Liver (tissue), 3 donors: ENCODE measurements at regions not wholly inside any gene's neighbourhood (a gene's known extent, or its start where the extent isn't known, plus 50 kb on each side); places are given as distances from the start of the nearest gene placed in this dataset.

Source experiments
- ATF3 ChIP-seq: IDR thresholded peaks from 2 replicates; pipeline ENCODE4 v1.6.1; 2016; ENCODE audit warnings: antibody characterized with exemption
- CTCF ChIP-seq: fragments of 150-350 bp; IDR thresholded peaks from 2 replicates; pipeline ENCODE4 v1.5.1; 2017; ENCODE audit warnings: improper control_type of control experiment, low read depth, low read length; ENCODE audit not compliant: missing input control
- JUND ChIP-seq, 2 donors: IDR thresholded peaks; 2 replicates each; pipeline ENCODE4 v1.6.1; 2016; ENCODE audit warnings: antibody characterized with exemption in 2 of 2
- MAX ChIP-seq: IDR thresholded peaks from 2 replicates; pipeline ENCODE4 v1.6.1; 2016; ENCODE audit warnings: antibody characterized with exemption
- RAD21 ChIP-seq, 2 donors: IDR thresholded peaks; 2 replicates each; pipeline ENCODE4 v1.6.1; 2016; ENCODE audit warnings: antibody characterized with exemption in 2 of 2, mild to moderate bottlenecking in 2 of 2
- REST ChIP-seq: IDR thresholded peaks from 2 replicates; pipeline ENCODE4 v1.6.1; 2016; ENCODE audit warnings: antibody characterized with exemption, mild to moderate bottlenecking
- RXRA ChIP-seq, 2 donors: IDR thresholded peaks; 2 replicates each; pipeline ENCODE4 v1.6.1; 2017 to 2018; ENCODE audit warnings: antibody characterized with exemption in 2 of 2, mild to moderate bottlenecking in 1 of 2
- SP1 ChIP-seq: IDR thresholded peaks from 2 replicates; pipeline ENCODE4 v1.6.1; 2018; ENCODE audit warnings: antibody characterized with exemption, mild to moderate bottlenecking
- TAF1 ChIP-seq: conservative IDR thresholded peaks from 2 replicates; pipeline ENCODE4 v1.6.1; 2016; ENCODE audit warnings: antibody characterized with exemption, mild to moderate bottlenecking
- YY1 ChIP-seq: IDR thresholded peaks from 2 replicates; pipeline ENCODE4 v1.6.1; 2016; ENCODE audit warnings: antibody characterized with exemption, mild to moderate bottlenecking
- ZBTB33 ChIP-seq: IDR thresholded peaks from 2 replicates; pipeline ENCODE4 v1.6.1; 2016; ENCODE audit warnings: antibody characterized with exemption
- donor health status: healthy.
- donor health status: healthy.

- TF ChIP-seq CTCF (no peak), ATF3 (no peak), MAX (no peak), TAF1 (no peak), RAD21 (IDR thresholded peaks at IDR 0.05) (no peak), YY1 (no peak), RXRA (IDR thresholded peaks at IDR 0.05) (no peak), ZBTB33 (no peak), SP1 (no peak), JUND (IDR thresholded peaks at IDR 0.05) (no peak), REST (no peak)
Measured at GRCh38 chr2:220648628-220649027, 923.5 kb downstream of the EPHA4 start.
